Omental fat pad (tissue), 3 donors: ENCODE measurements at regions not wholly inside any gene's neighbourhood (a gene's known extent, or its start where the extent isn't known, plus 50 kb on each side); places are given as distances from the start of the nearest gene placed in this dataset.

ENCODE experiments used
- ATAC-seq: fragments of 150-250 bp; one replicate; pipeline ENCODE4 v1.9.1; 2016; ENCODE audit warnings: mild to moderate bottlenecking, moderate library complexity; ENCODE audit not compliant: low FRiP score
- DNase-seq: peaks from one replicate; pipeline ENCODE4 v3.0.0-alpha.2; 2019; ENCODE audit warnings: low spot score
- TF ChIP-seq, protein P1 (sequence below), 3 donors: fragments of 450-650 bp; IDR thresholded peaks; one replicate each; pipeline ENCODE4 v1.5.1; 2016 to 2017; ENCODE audit warnings: antibody characterized with exemption in 3 of 3, mild to moderate bottlenecking in 3 of 3, moderate library complexity in 2 of 3

DNA sequence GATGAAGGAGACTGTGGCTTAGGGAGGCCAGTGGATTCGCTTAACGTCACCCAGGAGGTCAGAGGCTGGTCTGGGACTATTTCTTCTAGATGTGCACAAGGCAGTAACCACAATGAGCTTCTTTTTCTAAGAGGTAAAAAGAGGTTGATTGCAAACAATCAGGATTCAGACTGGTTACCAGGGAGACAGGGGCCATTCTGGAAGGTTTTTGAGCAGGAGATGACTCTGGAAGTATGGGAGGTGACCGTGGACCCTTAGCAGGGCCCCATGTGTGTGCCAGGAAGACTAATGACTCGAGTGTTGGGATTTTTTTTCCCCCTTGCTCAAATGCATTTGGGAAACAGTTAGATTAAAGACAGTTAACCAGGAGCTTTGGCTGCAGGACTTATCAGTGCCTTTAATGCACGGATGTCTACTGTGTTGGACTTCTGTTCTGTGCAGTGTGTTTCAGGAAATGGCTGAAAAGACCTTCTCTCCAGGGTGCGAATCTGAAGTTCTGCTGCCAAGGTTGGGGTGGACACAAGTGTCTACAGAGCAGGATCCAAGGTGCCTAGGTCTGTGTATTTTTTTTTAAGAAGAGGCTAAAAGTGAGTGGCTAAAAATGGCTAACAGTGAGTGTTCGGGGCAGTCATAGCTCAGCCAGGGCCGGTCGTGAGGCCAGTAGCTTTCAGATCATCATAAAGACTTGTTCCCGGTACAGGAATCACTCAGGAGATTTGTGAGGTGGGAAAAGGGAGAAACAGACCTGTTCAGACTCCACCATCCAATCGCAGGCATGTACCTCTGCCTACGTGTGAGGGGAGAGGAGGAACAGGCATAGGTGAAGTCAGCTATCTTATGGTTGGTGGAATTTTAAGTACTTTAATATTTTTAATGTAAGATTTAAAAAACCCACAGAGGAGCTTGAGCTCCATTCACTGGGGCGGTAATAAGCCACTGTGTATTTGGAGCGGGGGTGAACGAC, 82.3 kb upstream of the CIBAR2 start:
- TF ChIP-seq, protein P1, sequence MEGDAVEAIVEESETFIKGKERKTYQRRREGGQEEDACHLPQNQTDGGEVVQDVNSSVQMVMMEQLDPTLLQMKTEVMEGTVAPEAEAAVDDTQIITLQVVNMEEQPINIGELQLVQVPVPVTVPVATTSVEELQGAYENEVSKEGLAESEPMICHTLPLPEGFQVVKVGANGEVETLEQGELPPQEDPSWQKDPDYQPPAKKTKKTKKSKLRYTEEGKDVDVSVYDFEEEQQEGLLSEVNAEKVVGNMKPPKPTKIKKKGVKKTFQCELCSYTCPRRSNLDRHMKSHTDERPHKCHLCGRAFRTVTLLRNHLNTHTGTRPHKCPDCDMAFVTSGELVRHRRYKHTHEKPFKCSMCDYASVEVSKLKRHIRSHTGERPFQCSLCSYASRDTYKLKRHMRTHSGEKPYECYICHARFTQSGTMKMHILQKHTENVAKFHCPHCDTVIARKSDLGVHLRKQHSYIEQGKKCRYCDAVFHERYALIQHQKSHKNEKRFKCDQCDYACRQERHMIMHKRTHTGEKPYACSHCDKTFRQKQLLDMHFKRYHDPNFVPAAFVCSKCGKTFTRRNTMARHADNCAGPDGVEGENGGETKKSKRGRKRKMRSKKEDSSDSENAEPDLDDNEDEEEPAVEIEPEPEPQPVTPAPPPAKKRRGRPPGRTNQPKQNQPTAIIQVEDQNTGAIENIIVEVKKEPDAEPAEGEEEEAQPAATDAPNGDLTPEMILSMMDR (IDR thresholded peaks at IDR 0.05): no peak
- ATAC-seq (no peak), DNase-seq (no peak)

DNA sequence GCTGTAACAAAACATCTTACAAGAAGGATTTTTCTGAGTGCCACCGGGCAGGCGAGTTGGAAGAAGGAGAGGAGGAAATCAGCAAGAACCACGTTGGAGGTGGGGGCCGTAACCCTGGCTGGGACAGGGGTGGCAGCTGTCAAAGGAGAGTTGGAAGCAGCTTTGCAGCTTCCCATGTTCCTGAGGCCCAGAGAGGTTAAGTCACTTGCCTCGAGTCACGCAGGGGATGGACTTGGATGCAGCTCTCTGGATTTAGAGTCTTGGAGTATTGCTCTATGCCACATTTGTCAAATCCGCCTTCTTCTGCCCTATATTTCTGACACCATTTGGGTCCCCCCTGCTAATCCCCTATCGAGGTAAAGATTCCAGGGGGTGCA, 83.0 kb upstream of the CIBAR2 start:
- TF ChIP-seq, protein P1 (IDR thresholded peaks at IDR 0.05): no peak
- ATAC-seq (no peak), DNase-seq (no peak)

DNA sequence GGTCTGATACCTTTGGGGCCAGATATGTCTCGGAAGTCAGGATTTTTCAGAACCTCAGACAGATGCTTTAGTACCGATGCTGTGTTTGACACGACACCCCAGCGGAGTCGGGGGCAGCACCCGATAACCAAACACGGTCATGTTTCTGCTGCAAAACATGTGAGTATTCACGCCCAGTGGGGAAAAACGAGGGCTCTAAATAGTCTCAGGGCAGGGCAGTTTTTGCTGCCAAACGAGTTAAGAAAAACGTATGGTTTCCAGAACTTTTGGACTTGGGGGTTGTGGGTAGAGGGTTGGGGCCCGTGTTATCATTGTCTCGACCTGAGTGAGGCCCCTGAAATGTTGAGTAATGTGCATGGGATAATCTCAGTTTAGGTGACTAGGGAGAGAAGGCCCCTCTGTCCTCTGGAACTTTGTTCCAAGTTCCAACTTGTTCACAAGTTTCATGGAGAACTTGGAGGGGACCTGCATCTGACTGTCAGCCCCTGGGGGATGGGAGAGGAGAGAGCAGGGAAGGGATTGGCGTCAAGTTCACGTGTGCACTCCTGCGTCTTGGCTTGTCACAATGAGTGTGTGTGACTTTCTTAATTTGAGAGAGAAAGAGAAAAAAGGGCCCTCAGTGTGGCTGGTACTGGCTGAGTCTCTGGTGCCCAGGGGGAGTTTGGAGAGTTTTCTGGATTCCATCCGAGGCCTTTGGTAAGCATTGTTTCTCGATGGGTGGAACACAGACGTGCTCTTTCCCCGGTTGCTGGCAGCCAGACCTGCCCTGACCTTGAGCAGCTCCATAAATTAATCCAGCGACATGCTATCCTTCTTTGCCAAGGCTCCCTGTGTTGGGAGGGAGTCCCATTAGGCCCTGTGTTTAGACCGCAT, 83.9 kb upstream of the CIBAR2 start:
- no peak for ATAC-seq
- no peak for DNase-seq
- TF ChIP-seq, protein P1 (IDR thresholded peaks at IDR 0.05): no peak

DNA sequence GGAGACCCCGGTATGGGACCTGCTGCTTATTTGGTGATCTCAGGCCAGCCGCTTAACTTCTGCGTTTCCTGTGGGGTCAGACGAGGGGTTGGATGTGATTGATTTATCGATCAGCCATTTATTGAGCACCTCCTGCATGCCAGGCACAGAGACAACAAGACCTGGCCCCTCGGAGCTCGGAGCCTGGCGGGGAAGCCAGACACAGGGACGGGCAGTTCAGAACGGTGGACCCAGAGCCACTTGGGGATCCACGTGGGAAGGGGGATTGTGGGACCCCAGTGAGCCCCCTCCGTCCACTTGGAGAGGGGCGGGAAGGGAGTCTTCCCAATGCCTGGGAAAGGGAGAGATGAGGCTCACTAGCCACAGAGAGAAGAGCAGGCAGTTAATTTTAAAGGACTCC, 84.7 kb upstream of the CIBAR2 start:
- DNase-seq (no peak), ATAC-seq (no peak)
- TF ChIP-seq, protein P1 (IDR thresholded peaks at IDR 0.05): no peak

DNA sequence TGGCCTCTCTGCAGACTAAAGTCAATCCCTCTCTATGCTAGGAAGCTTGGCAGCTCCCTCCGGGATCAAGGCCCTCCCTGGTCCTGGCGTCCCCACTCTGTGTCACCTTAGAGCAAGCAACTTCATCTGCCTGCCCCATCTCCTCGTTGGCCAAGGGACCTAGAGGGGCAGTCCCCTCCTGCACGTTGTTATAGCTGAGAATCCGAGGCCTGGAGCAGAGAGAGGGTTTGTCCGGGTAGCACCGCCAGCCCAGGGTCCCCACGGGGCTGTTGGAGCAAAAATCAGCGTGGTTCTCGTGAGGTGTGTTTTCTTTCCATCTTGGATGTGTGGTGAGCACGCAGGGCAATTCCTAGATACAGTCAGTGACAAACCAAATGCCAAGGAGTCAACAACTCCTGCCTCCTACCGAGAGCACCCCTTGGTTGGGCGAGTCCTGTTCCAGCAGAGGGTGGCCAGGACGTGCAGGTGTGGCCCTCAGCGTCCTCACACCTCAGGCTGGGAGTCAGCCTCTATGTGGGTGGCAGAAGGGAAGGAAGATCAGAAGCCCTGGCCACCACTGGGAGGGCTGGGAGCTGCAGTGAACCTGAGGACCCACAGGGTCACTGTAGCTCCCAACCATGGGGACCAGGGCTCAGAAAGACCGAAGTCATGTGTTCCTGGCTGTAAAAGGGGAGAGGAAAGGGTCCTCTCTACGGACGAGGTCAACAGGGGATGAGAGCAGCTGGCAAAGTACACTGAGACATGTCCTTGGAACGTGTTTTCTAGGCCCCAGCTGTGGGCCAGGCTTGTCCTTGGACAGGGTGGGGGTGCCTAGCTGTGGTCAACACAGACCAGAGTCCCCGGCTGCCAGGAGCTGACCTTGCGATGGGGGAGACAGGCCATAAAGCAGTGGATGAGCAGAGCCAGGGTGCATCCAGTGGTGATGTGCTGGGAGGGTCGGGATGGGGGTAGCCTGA, 85.6 kb upstream of the CIBAR2 start:
- TF ChIP-seq, protein P1 (IDR thresholded peaks at IDR 0.05): no peak
- no peak for ATAC-seq
- no peak for DNase-seq

DNA sequence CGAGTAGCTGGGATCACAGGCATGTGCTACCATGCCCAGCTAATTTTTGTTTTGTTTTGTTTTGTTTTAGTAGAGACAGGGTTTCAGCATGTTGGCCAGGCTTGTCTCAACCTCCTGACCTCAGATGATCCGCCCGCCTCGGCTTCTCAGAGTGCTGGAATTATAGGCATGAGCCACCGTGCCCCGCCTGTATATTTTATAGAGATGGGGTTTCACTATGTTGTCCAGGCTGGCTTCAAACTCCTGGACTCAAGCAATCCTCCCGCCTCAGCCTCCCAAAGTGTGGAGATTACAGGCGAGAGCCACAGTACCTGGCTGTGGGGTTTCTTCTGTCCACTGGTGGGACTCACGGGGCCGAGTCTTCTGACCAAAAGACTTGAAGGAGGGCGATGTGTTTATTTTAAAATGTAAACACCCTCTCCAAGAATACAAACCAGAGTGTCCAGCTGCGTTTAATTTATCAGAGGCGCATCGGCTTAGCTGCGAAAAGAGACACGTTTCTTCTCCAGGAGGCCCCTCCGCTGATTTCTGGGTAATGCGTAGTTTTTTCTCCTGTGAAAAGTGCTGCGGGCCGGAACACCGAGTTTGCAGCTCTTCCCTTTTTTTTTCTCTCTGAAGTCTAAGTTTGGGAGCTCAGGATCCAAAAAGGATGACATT, 86.9 kb upstream of the CIBAR2 start:
- ATAC-seq (no peak), DNase-seq (no peak)
- TF ChIP-seq, protein P1 (IDR thresholded peaks at IDR 0.05): no peak
